ENCODE measurements at regions not wholly inside any gene's neighbourhood (a gene's known extent, or its start where the extent isn't known, plus 50 kb on each side); places are given as distances from the start of the nearest gene placed in this dataset.

DNA sequence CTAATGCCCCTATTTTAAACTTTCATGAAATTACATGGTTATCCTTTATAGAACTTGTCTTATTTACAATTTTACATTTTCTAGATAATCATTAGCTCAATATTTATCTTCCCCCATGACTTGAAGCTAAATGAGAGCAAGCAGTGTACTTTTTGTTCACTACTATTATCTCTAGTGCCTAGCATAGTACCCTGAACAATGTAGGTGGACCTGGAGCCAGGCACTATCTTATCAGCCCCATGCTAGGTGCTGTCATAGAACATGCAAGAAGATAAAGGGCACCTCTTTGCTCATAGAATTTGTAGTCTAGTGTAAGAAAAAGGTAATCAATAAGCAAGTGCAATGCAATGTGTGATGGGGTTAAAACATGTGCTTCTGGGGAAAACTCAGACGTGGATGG, 399.9 kb downstream of the ELAVL2 start:
- TF ChIP-seq EP300 (IDR thresholded peaks at IDR 0.05) (no peak), POLR2A (IDR thresholded peaks at IDR 0.05) (no peak), POLR2AphosphoS5 (IDR thresholded peaks at IDR 0.05) (no peak)
- TF ChIP-seq, protein P1, sequence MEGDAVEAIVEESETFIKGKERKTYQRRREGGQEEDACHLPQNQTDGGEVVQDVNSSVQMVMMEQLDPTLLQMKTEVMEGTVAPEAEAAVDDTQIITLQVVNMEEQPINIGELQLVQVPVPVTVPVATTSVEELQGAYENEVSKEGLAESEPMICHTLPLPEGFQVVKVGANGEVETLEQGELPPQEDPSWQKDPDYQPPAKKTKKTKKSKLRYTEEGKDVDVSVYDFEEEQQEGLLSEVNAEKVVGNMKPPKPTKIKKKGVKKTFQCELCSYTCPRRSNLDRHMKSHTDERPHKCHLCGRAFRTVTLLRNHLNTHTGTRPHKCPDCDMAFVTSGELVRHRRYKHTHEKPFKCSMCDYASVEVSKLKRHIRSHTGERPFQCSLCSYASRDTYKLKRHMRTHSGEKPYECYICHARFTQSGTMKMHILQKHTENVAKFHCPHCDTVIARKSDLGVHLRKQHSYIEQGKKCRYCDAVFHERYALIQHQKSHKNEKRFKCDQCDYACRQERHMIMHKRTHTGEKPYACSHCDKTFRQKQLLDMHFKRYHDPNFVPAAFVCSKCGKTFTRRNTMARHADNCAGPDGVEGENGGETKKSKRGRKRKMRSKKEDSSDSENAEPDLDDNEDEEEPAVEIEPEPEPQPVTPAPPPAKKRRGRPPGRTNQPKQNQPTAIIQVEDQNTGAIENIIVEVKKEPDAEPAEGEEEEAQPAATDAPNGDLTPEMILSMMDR (IDR thresholded peaks at IDR 0.05) = no peak
